A549 (cell line): ENCODE measurements at regions not wholly inside any gene's neighbourhood (a gene's known extent, or its start where the extent isn't known, plus 50 kb on each side); places are given as distances from the start of the nearest gene placed in this dataset.

Experiments used
- CBX8 ChIP-seq: fragments of 200-600 bp; sonication (generic); IDR thresholded peaks from 2 replicates; pipeline ENCODE4 v1.6.1; 2016
- CHD2 ChIP-seq: fragments of 150-350 bp; IDR thresholded peaks from 2 replicates; pipeline ENCODE4 v1.6.1; 2014; ENCODE audit warnings: low read length; ENCODE audit not compliant: partially characterized antibody
- CTCF ChIP-seq: fragments of >200 bp; sonication (Bioruptor Twin); formaldehyde crosslinking; IDR thresholded peaks from 3 replicates; pipeline ENCODE4 v1.5.1; 2016
- JUN ChIP-seq, 2 experiments: fragments of >200 bp; sonication (Bioruptor Twin); formaldehyde crosslinking; IDR thresholded peaks; 2 replicates in 1 of 2; 3 replicates in 1 of 2; pipeline ENCODE4 v1.6.1; 2016 to 2017
- JUNB ChIP-seq: fragments of >200 bp; sonication (Bioruptor Twin); formaldehyde crosslinking; IDR thresholded peaks from 2 replicates; pipeline ENCODE4 v1.6.1; 2016
- NR3C1 ChIP-seq: fragments of >200 bp; sonication (Bioruptor Twin); formaldehyde crosslinking; IDR thresholded peaks from 3 replicates; pipeline ENCODE4 v1.6.1; 2017
- PHF8 ChIP-seq: fragments of 200-600 bp; sonication (generic); IDR thresholded peaks from 2 replicates; pipeline ENCODE4 v1.6.1; 2016; ENCODE audit warnings: low read depth, mild to moderate bottlenecking, antibody characterized with exemption, moderate library complexity, borderline replicate concordance
- POLR2A ChIP-seq: IDR thresholded peaks from 2 replicates; pipeline ENCODE4 v1.6.1; 2012; ENCODE audit warnings: mild to moderate bottlenecking, low read length
- RARB ChIP-seq: fragments of 250-450 bp; sonication (Bioruptor Pico); IDR thresholded peaks from 2 replicates; pipeline ENCODE4 v1.8.0; 2021; ENCODE audit warnings: mild to moderate bottlenecking, moderate library complexity
- REST ChIP-seq: fragments of 200-600 bp; sonication (generic); IDR thresholded peaks from 2 replicates; pipeline ENCODE4 v1.6.1; 2016; ENCODE audit warnings: antibody characterized with exemption, mild to moderate bottlenecking, moderate library complexity
- TP53 ChIP-seq: fragments of 250-450 bp; sonication (Bioruptor Pico); IDR thresholded peaks from 2 replicates; pipeline ENCODE4 v1.5.0; 2021; ENCODE audit warnings: mild to moderate bottlenecking, moderate library complexity
- ZFP36 ChIP-seq: fragments of 450-650 bp; IDR thresholded peaks from 2 replicates; pipeline ENCODE4 v1.6.1; 2014; ENCODE audit warnings: borderline replicate concordance; ENCODE audit not compliant: partially characterized antibody

GRCh38 chr10:128301051-128301450 is 174.8 kb upstream of the MKI67 start:
- TF ChIP-seq ZFP36 (no peak), TP53 (CRISPR knock-in tag) (no peak), PHF8 (no peak), REST (no peak), CTCF (no peak), CBX8 (no peak), POLR2A (no peak), CHD2 (no peak), JUNB (no peak), RARB (CRISPR knock-in tag) (no peak), NR3C1 (no peak), JUN (IDR thresholded peaks at IDR 0.05) (no peak)
